ENCODE measurements at regions not wholly inside any gene's neighbourhood (a gene's known extent, or its start where the extent isn't known, plus 50 kb on each side); places are given as distances from the start of the nearest gene placed in this dataset.

- peaks cover 0 to 5% of the 10 kb centered on the region in 2 donors for H3K4me1 Mint-ChIP-seq (ENCODE audit: low read depth in 2 of 2)
- peaks cover 3% of the 10 kb centered on the region for H3K36me3 Mint-ChIP-seq (ENCODE audit: insufficient read depth)
- H3K27ac Mint-ChIP-seq: no peak overlapping the region
- no peaks in the 10 kb centered on the region for H3K9me3 Mint-ChIP-seq
- H3K4me3 Mint-ChIP-seq: no peak overlapping the region
- peaks cover 15 to 39% of the 10 kb centered on the region in 2 donors for H3K27me3 Mint-ChIP-seq
- ATAC-seq (replicated peaks): no peak
- no peak for DNase-seq
Measured at GRCh38 chr17:27382025-27382424, 74.2 kb upstream of the KSR1 start.

- DNase-seq (no peak), ATAC-seq (replicated peaks) (no peak)
- Mint-ChIP-seq H3K27ac (no peak overlapping the region), H3K36me3 (ENCODE audit: insufficient read depth) (peaks cover 3% of the 10 kb centered on the region), H3K4me1 (ENCODE audit: low read depth in 2 of 2) (peaks cover 3 to 8% of the 10 kb centered on the region in 2 donors), H3K9me3 (no peaks in the 10 kb centered on the region), H3K4me3 (no peak overlapping the region), H3K27me3 (peaks cover 11 to 30% of the 10 kb centered on the region in 2 donors)
Measured at GRCh38 chr17:27384261-27384701, 72.0 kb upstream of the KSR1 start.

GRCh38 chr17:27384726-27385125, 71.5 kb upstream of the KSR1 start:
- DNase-seq (no peak), ATAC-seq (replicated peaks) (no peak)
- no peak overlapping the region for H3K4me3 Mint-ChIP-seq
- peaks cover 3 to 8% of the 10 kb centered on the region in 2 donors for H3K4me1 Mint-ChIP-seq (ENCODE audit: low read depth in 2 of 2)
- H3K27ac Mint-ChIP-seq: no peak overlapping the region
- peaks cover 7 to 25% of the 10 kb centered on the region in 2 donors for H3K27me3 Mint-ChIP-seq
- H3K9me3 Mint-ChIP-seq: no peaks in the 10 kb centered on the region
- peaks cover 3% of the 10 kb centered on the region for H3K36me3 Mint-ChIP-seq (ENCODE audit: insufficient read depth)

GRCh38 chr17:27385626-27386025, 70.6 kb upstream of the KSR1 start:
- peaks cover 3% of the 10 kb centered on the region in 2 donors for H3K4me1 Mint-ChIP-seq (ENCODE audit: low read depth in 2 of 2)
- peaks cover 3% of the 10 kb centered on the region for H3K36me3 Mint-ChIP-seq (ENCODE audit: insufficient read depth)
- peaks cover 0 to 16% of the 10 kb centered on the region in 2 donors for H3K27me3 Mint-ChIP-seq
- no peak overlapping the region for H3K27ac Mint-ChIP-seq
- DNase-seq (no peak), ATAC-seq (replicated peaks) (no peak)
- no peaks in the 10 kb centered on the region for H3K9me3 Mint-ChIP-seq
- no peak overlapping the region for H3K4me3 Mint-ChIP-seq

GRCh38 chr17:27386206-27387075, 69.8 kb upstream of the KSR1 start:
- Mint-ChIP-seq H3K27me3 (peaks cover 0 to 11% of the 10 kb centered on the region in 2 donors), H3K9me3 (no peaks in the 10 kb centered on the region), H3K36me3 (ENCODE audit: insufficient read depth) (peaks cover 3% of the 10 kb centered on the region), H3K4me3 (no peak overlapping the region), H3K4me1 (ENCODE audit: low read depth in 2 of 2) (peaks cover 3% of the 10 kb centered on the region in 2 donors), H3K27ac (no peak overlapping the region)
- no peak for DNase-seq
- ATAC-seq (replicated peaks): no peak

GRCh38 chr17:27389542-27390140, 66.6 kb upstream of the KSR1 start:
- peaks cover 3% of the 10 kb centered on the region in 2 donors for H3K4me1 Mint-ChIP-seq (ENCODE audit: low read depth in 2 of 2)
- H3K9me3 Mint-ChIP-seq: no peaks in the 10 kb centered on the region
- H3K4me3 Mint-ChIP-seq: no peak overlapping the region
- DNase-seq (no peak), ATAC-seq (replicated peaks) (no peak)
- H3K27ac Mint-ChIP-seq: no peak overlapping the region
- H3K36me3 Mint-ChIP-seq (ENCODE audit: insufficient read depth): peaks cover 3% of the 10 kb centered on the region
- H3K27me3 Mint-ChIP-seq: peaks cover 0 to 14% of the 10 kb centered on the region in 2 donors

- peaks cover 3% of the 10 kb centered on the region for H3K36me3 Mint-ChIP-seq (ENCODE audit: insufficient read depth)
- no peak overlapping the region for H3K4me3 Mint-ChIP-seq
- H3K4me1 Mint-ChIP-seq (ENCODE audit: low read depth in 2 of 2): peaks cover 3% of the 10 kb centered on the region in 2 donors
- no peak for ATAC-seq (replicated peaks)
- no peaks in the 10 kb centered on the region for H3K9me3 Mint-ChIP-seq
- no peak for DNase-seq
- peaks cover 0 to 23% of the 10 kb centered on the region in 2 donors for H3K27me3 Mint-ChIP-seq
- H3K27ac Mint-ChIP-seq: no peak overlapping the region
Measured at GRCh38 chr17:27390540-27390939, 65.7 kb upstream of the KSR1 start.

- H3K27ac Mint-ChIP-seq: no peak overlapping the region
- DNase-seq: no peak
- ATAC-seq (replicated peaks): no peak
- no peak overlapping the region for H3K4me3 Mint-ChIP-seq
- peaks cover 2% of the 10 kb centered on the region for H3K36me3 Mint-ChIP-seq (ENCODE audit: insufficient read depth)
- H3K9me3 Mint-ChIP-seq: no peaks in the 10 kb centered on the region
- H3K4me1 Mint-ChIP-seq (ENCODE audit: low read depth in 2 of 2): peaks cover 3% of the 10 kb centered on the region in 2 donors
- H3K27me3 Mint-ChIP-seq: peaks cover 0 to 24% of the 10 kb centered on the region in 2 donors
Measured at GRCh38 chr17:27391427-27391826, 64.8 kb upstream of the KSR1 start.

GRCh38 chr17:27396045-27396444, 60.2 kb upstream of the KSR1 start:
- Mint-ChIP-seq H3K9me3 (no peaks in the 10 kb centered on the region), H3K27me3 (peaks cover 0 to 42% of the 10 kb centered on the region in 2 donors), H3K4me3 (no peak overlapping the region), H3K36me3 (ENCODE audit: insufficient read depth) (no peaks in the 10 kb centered on the region), H3K27ac (no peak overlapping the region), H3K4me1 (ENCODE audit: low read depth in 2 of 2) (no peaks in the 10 kb centered on the region)
- DNase-seq (no peak), ATAC-seq (replicated peaks) (no peak)

- Mint-ChIP-seq H3K36me3 (ENCODE audit: insufficient read depth) (no peaks in the 10 kb centered on the region), H3K9me3 (no peaks in the 10 kb centered on the region), H3K4me3 (no peak overlapping the region), H3K27me3 (peaks cover 0 to 51% of the 10 kb centered on the region in 2 donors), H3K27ac (no peak overlapping the region), H3K4me1 (ENCODE audit: low read depth in 2 of 2) (no peaks in the 10 kb centered on the region)
- DNase-seq (no peak), ATAC-seq (replicated peaks) (no peak)
Measured at GRCh38 chr17:27396941-27397340, 59.3 kb upstream of the KSR1 start.

GRCh38 chr17:27398691-27399090, 57.6 kb upstream of the KSR1 start:
- Mint-ChIP-seq H3K9me3 (no peaks in the 10 kb centered on the region), H3K4me3 (no peak overlapping the region), H3K36me3 (ENCODE audit: insufficient read depth) (no peaks in the 10 kb centered on the region), H3K4me1 (ENCODE audit: low read depth in 2 of 2) (no peaks in the 10 kb centered on the region), H3K27me3 (peaks cover 0 to 44% of the 10 kb centered on the region in 2 donors), H3K27ac (no peak overlapping the region)
- DNase-seq: no peak
- ATAC-seq (replicated peaks): no peak

- H3K4me3 Mint-ChIP-seq: no peak overlapping the region
- H3K9me3 Mint-ChIP-seq: no peaks in the 10 kb centered on the region
- DNase-seq: no peak
- no peak overlapping the region for H3K27ac Mint-ChIP-seq
- H3K36me3 Mint-ChIP-seq (ENCODE audit: insufficient read depth): no peaks in the 10 kb centered on the region
- peaks cover 0 to 28% of the 10 kb centered on the region in 2 donors for H3K27me3 Mint-ChIP-seq
- no peak for ATAC-seq (replicated peaks)
- H3K4me1 Mint-ChIP-seq (ENCODE audit: low read depth in 2 of 2): no peaks in the 10 kb centered on the region
Measured at GRCh38 chr17:27400991-27401390, 55.3 kb upstream of the KSR1 start.

GRCh38 chr17:27402943-27403342, 53.3 kb upstream of the KSR1 start:
- H3K9me3 Mint-ChIP-seq: no peaks in the 10 kb centered on the region
- H3K27ac Mint-ChIP-seq: no peak overlapping the region
- H3K36me3 Mint-ChIP-seq (ENCODE audit: insufficient read depth): no peaks in the 10 kb centered on the region
- H3K4me1 Mint-ChIP-seq (ENCODE audit: low read depth in 2 of 2): no peaks in the 10 kb centered on the region
- H3K4me3 Mint-ChIP-seq: no peak overlapping the region
- ATAC-seq (replicated peaks) (no peak), DNase-seq (no peak)
- peaks cover 0 to 22% of the 10 kb centered on the region in 2 donors for H3K27me3 Mint-ChIP-seq

- no peak overlapping the region for H3K27ac Mint-ChIP-seq
- H3K9me3 Mint-ChIP-seq: no peaks in the 10 kb centered on the region
- H3K4me3 Mint-ChIP-seq: no peak overlapping the region
- no peak for ATAC-seq (replicated peaks)
- DNase-seq: no peak
- H3K4me1 Mint-ChIP-seq (ENCODE audit: low read depth in 2 of 2): no peaks in the 10 kb centered on the region
- H3K36me3 Mint-ChIP-seq (ENCODE audit: insufficient read depth): no peaks in the 10 kb centered on the region
- peaks cover 0 to 26% of the 10 kb centered on the region in 2 donors for H3K27me3 Mint-ChIP-seq
Measured at GRCh38 chr17:27403480-27404005, 52.7 kb upstream of the KSR1 start.

Data from effector memory CD8-positive, alpha-beta T cell (primary cell).